ENCODE measurements at regions not wholly inside any gene's neighbourhood (a gene's known extent, or its start where the extent isn't known, plus 50 kb on each side); places are given as distances from the start of the nearest gene placed in this dataset.

- H3K27ac Mint-ChIP-seq, result no peak overlapping the region
- no peaks in the 10 kb centered on the region for H3K27me3 Mint-ChIP-seq
- Histone ChIP-seq H3K9me3 (ENCODE audit: low read length) (no peaks in the 10 kb centered on the region), H3K4me3 (ENCODE audit: low read length) (no peak overlapping the region), H3K27ac (ENCODE audit: low read depth, low read length) (no peak overlapping the region), H3K36me3 (ENCODE audit: insufficient read depth, low read length) (no peaks in the 10 kb centered on the region), H3K4me1 (ENCODE audit: insufficient read depth, low read length) (no peaks in the 10 kb centered on the region), H3K27me3 (ENCODE audit: insufficient read depth, low read length, poor library complexity, severe bottlenecking) (no peaks in the 10 kb centered on the region)
- CTCF ChIA-PET, result no interaction called here
- H3K4me3 Mint-ChIP-seq, result no peak overlapping the region
- DNase-seq, result no peak
- POLR2A ChIA-PET, result no interaction called here
- H3K36me3 Mint-ChIP-seq, result no peaks in the 10 kb centered on the region
- H3K4me1 Mint-ChIP-seq, result no peaks in the 10 kb centered on the region
- peaks cover 0 to 15% (median 5%) of the 10 kb centered on the region in 5 donors for H3K9me3 Mint-ChIP-seq
These were observed 387.4 kb upstream of the PDE4D start for GRCh38 chr5:60280943-60281342.

GRCh38 chr5:60277941-60278340, 384.4 kb upstream of the PDE4D start:
- Mint-ChIP-seq H3K36me3 (no peaks in the 10 kb centered on the region), H3K27me3 (no peaks in the 10 kb centered on the region), H3K9me3 (peaks cover 0 to 8% (median 4%) of the 10 kb centered on the region in 5 donors), H3K4me3 (no peak overlapping the region), H3K27ac (no peak overlapping the region), H3K4me1 (no peaks in the 10 kb centered on the region)
- no peak for DNase-seq
- no peak overlapping the region for H3K27ac ChIP-seq (ENCODE audit: low read depth, low read length)
- H3K9me3 ChIP-seq (ENCODE audit: low read length), result no peaks in the 10 kb centered on the region
- H3K36me3 ChIP-seq (ENCODE audit: insufficient read depth, low read length), result no peaks in the 10 kb centered on the region
- H3K27me3 ChIP-seq (ENCODE audit: insufficient read depth, low read length, poor library complexity, severe bottlenecking), result no peaks in the 10 kb centered on the region
- no peaks in the 10 kb centered on the region for H3K4me1 ChIP-seq (ENCODE audit: insufficient read depth, low read length)
- ChIA-PET CTCF (no interaction called here), POLR2A (no interaction called here)
- H3K4me3 ChIP-seq (ENCODE audit: low read length), result no peak overlapping the region

GRCh38 chr5:60274747-60275146, 381.2 kb upstream of the PDE4D start:
- ChIA-PET POLR2A (no interaction called here), CTCF (no interaction called here)
- H3K4me3 Mint-ChIP-seq, result no peak overlapping the region
- Histone ChIP-seq H3K36me3 (ENCODE audit: insufficient read depth, low read length) (no peaks in the 10 kb centered on the region), H3K4me1 (ENCODE audit: insufficient read depth, low read length) (no peaks in the 10 kb centered on the region), H3K9me3 (ENCODE audit: low read length) (no peaks in the 10 kb centered on the region), H3K4me3 (ENCODE audit: low read length) (no peak overlapping the region), H3K27ac (ENCODE audit: low read depth, low read length) (no peak overlapping the region), H3K27me3 (ENCODE audit: insufficient read depth, low read length, poor library complexity, severe bottlenecking) (no peaks in the 10 kb centered on the region)
- H3K36me3 Mint-ChIP-seq, result no peaks in the 10 kb centered on the region
- no peaks in the 10 kb centered on the region for H3K4me1 Mint-ChIP-seq
- peaks cover 2 to 8% (median 4%) of the 10 kb centered on the region in 5 donors for H3K9me3 Mint-ChIP-seq
- DNase-seq, result no peak
- H3K27ac Mint-ChIP-seq, result no peak overlapping the region
- no peaks in the 10 kb centered on the region for H3K27me3 Mint-ChIP-seq

GRCh38 chr5:60271517-60271916, 378.0 kb upstream of the PDE4D start:
- Histone ChIP-seq H3K4me1 (ENCODE audit: insufficient read depth, low read length) (no peaks in the 10 kb centered on the region), H3K4me3 (ENCODE audit: low read length) (no peak overlapping the region), H3K36me3 (ENCODE audit: insufficient read depth, low read length) (no peaks in the 10 kb centered on the region), H3K27me3 (ENCODE audit: insufficient read depth, low read length, poor library complexity, severe bottlenecking) (no peaks in the 10 kb centered on the region), H3K9me3 (ENCODE audit: low read length) (no peaks in the 10 kb centered on the region), H3K27ac (ENCODE audit: low read depth, low read length) (no peak overlapping the region)
- H3K27me3 Mint-ChIP-seq, result no peaks in the 10 kb centered on the region
- H3K4me3 Mint-ChIP-seq, result no peak overlapping the region
- no peak overlapping the region for H3K27ac Mint-ChIP-seq
- peaks cover 0 to 6% (median 3%) of the 10 kb centered on the region in 5 donors for H3K9me3 Mint-ChIP-seq
- DNase-seq, result no peak
- no peaks in the 10 kb centered on the region for H3K4me1 Mint-ChIP-seq
- H3K36me3 Mint-ChIP-seq, result no peaks in the 10 kb centered on the region
- POLR2A ChIA-PET, result no interaction called here
- CTCF ChIA-PET, result no interaction called here

GRCh38 chr5:60267907-60268306, 374.4 kb upstream of the PDE4D start:
- Mint-ChIP-seq H3K9me3 (peaks cover 0 to 8% (median 3%) of the 10 kb centered on the region in 5 donors), H3K27ac (no peak overlapping the region), H3K4me1 (no peaks in the 10 kb centered on the region), H3K36me3 (no peaks in the 10 kb centered on the region), H3K27me3 (no peaks in the 10 kb centered on the region), H3K4me3 (no peak overlapping the region)
- Histone ChIP-seq H3K27ac (ENCODE audit: low read depth, low read length) (no peak overlapping the region), H3K4me3 (ENCODE audit: low read length) (no peak overlapping the region), H3K36me3 (ENCODE audit: insufficient read depth, low read length) (no peaks in the 10 kb centered on the region), H3K4me1 (ENCODE audit: insufficient read depth, low read length) (no peaks in the 10 kb centered on the region), H3K9me3 (ENCODE audit: low read length) (no peaks in the 10 kb centered on the region), H3K27me3 (ENCODE audit: insufficient read depth, low read length, poor library complexity, severe bottlenecking) (no peaks in the 10 kb centered on the region)
- ChIA-PET CTCF (no interaction called here), POLR2A (no interaction called here)
- DNase-seq, result no peak

GRCh38 chr5:60263346-60263745, 369.8 kb upstream of the PDE4D start:
- H3K4me1 Mint-ChIP-seq, result no peaks in the 10 kb centered on the region
- H3K27me3 Mint-ChIP-seq, result no peaks in the 10 kb centered on the region
- no peaks in the 10 kb centered on the region for H3K4me1 ChIP-seq (ENCODE audit: insufficient read depth, low read length)
- H3K27me3 ChIP-seq (ENCODE audit: insufficient read depth, low read length, poor library complexity, severe bottlenecking), result no peaks in the 10 kb centered on the region
- no peak overlapping the region for H3K27ac Mint-ChIP-seq
- H3K4me3 ChIP-seq (ENCODE audit: low read length), result no peak overlapping the region
- ChIA-PET CTCF (no interaction called here), POLR2A (no interaction called here)
- no peak overlapping the region for H3K27ac ChIP-seq (ENCODE audit: low read depth, low read length)
- H3K36me3 ChIP-seq (ENCODE audit: insufficient read depth, low read length), result no peaks in the 10 kb centered on the region
- H3K36me3 Mint-ChIP-seq, result no peaks in the 10 kb centered on the region
- no peaks in the 10 kb centered on the region for H3K9me3 ChIP-seq (ENCODE audit: low read length)
- DNase-seq, result no peak
- H3K4me3 Mint-ChIP-seq, result no peak overlapping the region
- H3K9me3 Mint-ChIP-seq, result peaks cover 0 to 15% (median 5%) of the 10 kb centered on the region in 5 donors

- H3K27me3 Mint-ChIP-seq, result no peaks in the 10 kb centered on the region
These were observed 369.2 kb upstream of the PDE4D start for GRCh38 chr5:60262576-60263295.

GRCh38 chr5:60261732-60262131, 368.2 kb upstream of the PDE4D start:
- H3K4me1 Mint-ChIP-seq, result no peaks in the 10 kb centered on the region
- no peak for DNase-seq
- no peak overlapping the region for H3K4me3 Mint-ChIP-seq
- ChIA-PET CTCF (no interaction called here), POLR2A (no interaction called here)
- H3K4me3 ChIP-seq (ENCODE audit: low read length), result no peak overlapping the region
- no peaks in the 10 kb centered on the region for H3K4me1 ChIP-seq (ENCODE audit: insufficient read depth, low read length)
- peaks cover 0 to 22% (median 4%) of the 10 kb centered on the region in 5 donors for H3K9me3 Mint-ChIP-seq
- H3K27me3 Mint-ChIP-seq, result no peaks in the 10 kb centered on the region
- no peaks in the 10 kb centered on the region for H3K9me3 ChIP-seq (ENCODE audit: low read length)
- H3K36me3 Mint-ChIP-seq, result no peaks in the 10 kb centered on the region
- no peaks in the 10 kb centered on the region for H3K36me3 ChIP-seq (ENCODE audit: insufficient read depth, low read length)
- H3K27ac ChIP-seq (ENCODE audit: low read depth, low read length), result no peak overlapping the region
- H3K27ac Mint-ChIP-seq, result no peak overlapping the region
- no peaks in the 10 kb centered on the region for H3K27me3 ChIP-seq (ENCODE audit: insufficient read depth, low read length, poor library complexity, severe bottlenecking)

More at GRCh38 chr5:60262576-60263295, 369.2 kb upstream of the PDE4D start:
- no peak overlapping the region for H3K4me3 Mint-ChIP-seq
- no peaks in the 10 kb centered on the region for H3K4me1 ChIP-seq (ENCODE audit: insufficient read depth, low read length)
- no peak overlapping the region for H3K27ac Mint-ChIP-seq
- peaks cover 0 to 16% (median 4%) of the 10 kb centered on the region in 5 donors for H3K9me3 Mint-ChIP-seq
- ChIA-PET POLR2A (no interaction called here), CTCF (no interaction called here)
- no peaks in the 10 kb centered on the region for H3K27me3 ChIP-seq (ENCODE audit: insufficient read depth, low read length, poor library complexity, severe bottlenecking)
- H3K36me3 Mint-ChIP-seq, result no peaks in the 10 kb centered on the region
- no peak overlapping the region for H3K4me3 ChIP-seq (ENCODE audit: low read length)
- no peak overlapping the region for H3K27ac ChIP-seq (ENCODE audit: low read depth, low read length)
- H3K9me3 ChIP-seq (ENCODE audit: low read length), result no peaks in the 10 kb centered on the region
- no peaks in the 10 kb centered on the region for H3K4me1 Mint-ChIP-seq
- H3K36me3 ChIP-seq (ENCODE audit: insufficient read depth, low read length), result no peaks in the 10 kb centered on the region
- DNase-seq, result no peak

- H3K27me3 Mint-ChIP-seq, result no peaks in the 10 kb centered on the region
- no peak overlapping the region for H3K4me3 ChIP-seq (ENCODE audit: low read length)
- H3K9me3 ChIP-seq (ENCODE audit: low read length), result no peaks in the 10 kb centered on the region
- H3K4me1 ChIP-seq (ENCODE audit: insufficient read depth, low read length), result no peaks in the 10 kb centered on the region
- no peak for DNase-seq
- H3K9me3 Mint-ChIP-seq, result peaks cover 0 to 25% (median 3%) of the 10 kb centered on the region in 5 donors
- H3K27ac ChIP-seq (ENCODE audit: low read depth, low read length), result no peak overlapping the region
- no peak overlapping the region for H3K27ac Mint-ChIP-seq
- CTCF ChIA-PET, result no interaction called here
- H3K4me3 Mint-ChIP-seq, result no peak overlapping the region
- H3K27me3 ChIP-seq (ENCODE audit: insufficient read depth, low read length, poor library complexity, severe bottlenecking), result no peaks in the 10 kb centered on the region
- no peaks in the 10 kb centered on the region for H3K4me1 Mint-ChIP-seq
- no peaks in the 10 kb centered on the region for H3K36me3 Mint-ChIP-seq
- H3K36me3 ChIP-seq (ENCODE audit: insufficient read depth, low read length), result no peaks in the 10 kb centered on the region
- POLR2A ChIA-PET, result no interaction called here
These were observed 367.1 kb upstream of the PDE4D start for GRCh38 chr5:60260658-60261057.
